C4-2B (cell line): ENCODE measurements at regions not wholly inside any gene's neighbourhood (a gene's known extent, or its start where the extent isn't known, plus 50 kb on each side); places are given as distances from the start of the nearest gene placed in this dataset.
"Not testable (repeated sequence)": the region's sequence is repeated elsewhere in the genome, so short reads cannot be mapped to it uniquely, and the experiment has no call there.

Source experiments
- H3K27ac ChIP-seq: fragments of 450-650 bp; 2 replicates; pipeline ENCODE4 v1.5.1; 2017
- ZFX ChIP-seq: fragments of 450-650 bp; IDR thresholded peaks from 2 replicates; pipeline ENCODE4 v1.6.1; 2017
- TF ChIP-seq, protein P1 (sequence below): fragments of 450-650 bp; conservative IDR thresholded peaks from 2 replicates; pipeline ENCODE4 v1.5.1; 2017; ENCODE audit warnings: mild to moderate bottlenecking

GRCh38 chr10:33655165-33655815 is 320.8 kb upstream of the NRP1 start:
- no peak overlapping the region for H3K27ac ChIP-seq
- TF ChIP-seq ZFX: no peak
- TF ChIP-seq, protein P1, sequence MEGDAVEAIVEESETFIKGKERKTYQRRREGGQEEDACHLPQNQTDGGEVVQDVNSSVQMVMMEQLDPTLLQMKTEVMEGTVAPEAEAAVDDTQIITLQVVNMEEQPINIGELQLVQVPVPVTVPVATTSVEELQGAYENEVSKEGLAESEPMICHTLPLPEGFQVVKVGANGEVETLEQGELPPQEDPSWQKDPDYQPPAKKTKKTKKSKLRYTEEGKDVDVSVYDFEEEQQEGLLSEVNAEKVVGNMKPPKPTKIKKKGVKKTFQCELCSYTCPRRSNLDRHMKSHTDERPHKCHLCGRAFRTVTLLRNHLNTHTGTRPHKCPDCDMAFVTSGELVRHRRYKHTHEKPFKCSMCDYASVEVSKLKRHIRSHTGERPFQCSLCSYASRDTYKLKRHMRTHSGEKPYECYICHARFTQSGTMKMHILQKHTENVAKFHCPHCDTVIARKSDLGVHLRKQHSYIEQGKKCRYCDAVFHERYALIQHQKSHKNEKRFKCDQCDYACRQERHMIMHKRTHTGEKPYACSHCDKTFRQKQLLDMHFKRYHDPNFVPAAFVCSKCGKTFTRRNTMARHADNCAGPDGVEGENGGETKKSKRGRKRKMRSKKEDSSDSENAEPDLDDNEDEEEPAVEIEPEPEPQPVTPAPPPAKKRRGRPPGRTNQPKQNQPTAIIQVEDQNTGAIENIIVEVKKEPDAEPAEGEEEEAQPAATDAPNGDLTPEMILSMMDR: no peak

DNA sequence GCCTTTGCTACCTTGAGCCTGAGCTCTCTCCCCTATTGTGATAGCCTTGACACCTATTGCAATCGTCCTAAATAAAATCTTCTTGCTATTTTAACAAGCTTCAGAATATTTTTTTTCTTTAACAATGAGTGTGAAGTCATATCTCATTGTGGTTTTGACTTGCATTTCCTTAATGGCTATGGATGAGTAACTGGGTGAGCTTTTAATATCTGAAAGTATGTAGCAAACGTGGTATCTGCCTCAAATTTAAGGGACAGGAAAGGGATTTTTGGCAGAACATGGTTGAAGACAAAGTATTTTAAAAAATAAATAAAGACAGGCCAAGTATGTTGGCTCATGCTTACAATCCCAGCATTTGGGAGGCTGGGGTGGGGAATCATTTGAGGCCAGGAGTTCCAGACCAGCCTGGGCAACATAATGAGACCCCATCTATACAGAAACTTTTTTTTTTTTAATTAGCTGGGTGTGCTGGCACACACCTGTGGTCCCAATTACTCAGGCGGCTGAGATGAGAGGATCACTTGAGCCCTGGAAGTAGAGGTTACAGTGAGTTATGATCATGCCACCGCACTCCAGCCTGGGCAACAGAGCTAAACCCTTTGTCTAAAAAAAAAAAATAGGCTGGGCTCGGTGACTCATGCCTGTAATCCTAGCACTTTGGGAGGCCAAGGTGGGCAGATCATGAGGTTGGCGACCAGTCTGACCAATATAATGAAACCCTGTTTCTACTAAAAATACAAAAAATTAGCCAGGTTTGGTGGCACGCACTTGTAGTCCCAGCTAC is 319.3 kb upstream of the NRP1 start:
- no peak for TF ChIP-seq ZFX
- TF ChIP-seq, protein P1: no peak
- no peak overlapping the region for H3K27ac ChIP-seq

GRCh38 chr10:33652870-33653269 is 318.4 kb upstream of the NRP1 start:
- no peak overlapping the region for H3K27ac ChIP-seq
- TF ChIP-seq, protein P1: no peak
- TF ChIP-seq ZFX: no peak

- not testable (repeated sequence) for H3K27ac ChIP-seq
These were observed 315.7 kb upstream of the NRP1 start for GRCh38 chr10:33650131-33650530.

- no peak for TF ChIP-seq ZFX
- TF ChIP-seq, protein P1: no peak
- H3K27ac ChIP-seq: no peak overlapping the region
These were observed 308.6 kb upstream of the NRP1 start for GRCh38 chr10:33643042-33643441.

DNA sequence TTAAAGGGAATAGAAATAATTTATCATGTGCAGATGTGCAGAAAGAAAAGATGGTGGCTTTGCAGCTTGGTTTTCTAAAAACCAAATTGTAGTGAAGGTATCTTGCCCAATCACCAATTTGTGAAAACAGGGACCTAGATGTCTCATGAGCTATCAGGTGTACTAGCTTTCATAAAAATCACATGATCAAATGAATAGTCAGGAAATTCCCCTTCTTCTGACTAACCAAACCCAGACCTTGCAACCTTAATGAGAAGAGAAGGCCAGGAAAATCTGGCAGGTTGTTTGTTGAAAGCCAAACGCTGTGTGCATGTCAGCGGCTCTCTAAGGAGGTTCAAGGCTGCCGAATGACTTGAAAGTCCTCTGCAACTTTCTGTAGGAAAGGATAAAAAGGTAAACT is 304.4 kb upstream of the NRP1 start:
- H3K27ac ChIP-seq: no peak overlapping the region
- TF ChIP-seq, protein P1: no peak
- no peak for TF ChIP-seq ZFX

DNA sequence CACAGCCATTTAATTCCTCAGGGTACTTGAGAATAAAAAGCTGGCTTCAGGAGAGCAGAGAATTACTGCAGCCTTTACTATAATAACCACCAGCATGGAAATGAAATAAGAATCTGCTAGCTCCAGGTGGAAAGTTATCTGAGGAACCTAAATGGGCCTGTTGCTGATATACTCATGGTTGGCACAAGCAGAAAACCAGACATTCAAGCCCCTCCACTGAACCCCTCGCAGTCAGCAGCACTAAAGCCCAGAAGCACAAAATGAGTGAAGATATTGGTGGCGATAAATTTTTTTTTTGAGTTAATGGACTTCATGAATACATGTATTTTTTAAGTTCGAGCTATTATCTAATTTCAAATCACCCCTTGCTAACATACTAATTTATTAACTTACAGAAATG is 303.9 kb upstream of the NRP1 start:
- TF ChIP-seq ZFX: no peak
- TF ChIP-seq, protein P1: no peak
- no peak overlapping the region for H3K27ac ChIP-seq
